HEK293T (cell line): ENCODE measurements at regions not wholly inside any gene's neighbourhood (a gene's known extent, or its start where the extent isn't known, plus 50 kb on each side); places are given as distances from the start of the nearest gene placed in this dataset.
"Not testable (repeated sequence)": the region's sequence is repeated elsewhere in the genome, so short reads cannot be mapped to it uniquely, and the experiment has no call there.

Experiments
- CTCF ChIA-PET: fragments of 350-600 bp; formaldehyde crosslinking; extraction: SDS; loops from one replicate; lab custom pipeline; 2021; ENCODE audit warnings: antibody characterized with exemption, inconsistent platforms; lab: Yijun Ruan, JAX
- POLR2A ChIA-PET: fragments of 350-600 bp; formaldehyde crosslinking; extraction: SDS; loops from one replicate; lab custom pipeline; 2020; ENCODE audit warnings: antibody characterized with exemption, inconsistent platforms; lab: Yijun Ruan, JAX
- DNase-seq: peaks from one replicate; pipeline ENCODE4 v3.0.0; 2012; ENCODE audit warnings: mixed read lengths; ENCODE audit errors: extremely low spot score
- ARNT ChIP-seq: fragments of 450-650 bp; IDR thresholded peaks from 2 replicates; pipeline ENCODE4 v1.6.1; 2017; ENCODE audit warnings: mild to moderate bottlenecking
- BHLHE40 ChIP-seq: fragments of 450-650 bp; IDR thresholded peaks from 2 replicates; pipeline ENCODE4 v1.6.1; 2016; ENCODE audit warnings: mild to moderate bottlenecking, moderate library complexity, borderline replicate concordance
- CTBP1 ChIP-seq: fragments of 450-650 bp; IDR thresholded peaks from 2 replicates; pipeline ENCODE4 v1.6.1; 2016; ENCODE audit warnings: borderline replicate concordance
- ELF4 ChIP-seq: fragments of 450-650 bp; IDR thresholded peaks from 2 replicates; pipeline ENCODE4 v1.6.1; 2017; ENCODE audit warnings: antibody characterized with exemption
- FOXA1 ChIP-seq: fragments of 450-650 bp; IDR thresholded peaks from 2 replicates; pipeline ENCODE4 v1.6.1; 2016; ENCODE audit warnings: mild to moderate bottlenecking
- FOXK2 ChIP-seq: fragments of 450-650 bp; IDR thresholded peaks from 2 replicates; pipeline ENCODE4 v1.6.1; 2016; ENCODE audit warnings: mild to moderate bottlenecking
- FOXM1 ChIP-seq: fragments of 450-650 bp; IDR thresholded peaks from 2 replicates; pipeline ENCODE4 v1.6.1; 2017; ENCODE audit warnings: mild to moderate bottlenecking, borderline replicate concordance
- HDGF ChIP-seq: fragments of 450-650 bp; IDR thresholded peaks from 2 replicates; pipeline ENCODE4 v1.6.1; 2017; ENCODE audit warnings: antibody characterized with exemption, borderline replicate concordance
- L3MBTL2 ChIP-seq: fragments of 450-650 bp; conservative IDR thresholded peaks from 2 replicates; pipeline ENCODE4 v1.6.1; 2016; ENCODE audit warnings: mild to moderate bottlenecking
- LEF1 ChIP-seq: fragments of 450-650 bp; IDR thresholded peaks from 2 replicates; pipeline ENCODE4 v1.6.1; 2017; ENCODE audit warnings: mild to moderate bottlenecking, borderline replicate concordance
- NFRKB ChIP-seq: fragments of 450-650 bp; IDR thresholded peaks from 2 replicates; pipeline ENCODE4 v1.6.1; 2016; ENCODE audit warnings: mild to moderate bottlenecking, moderate library complexity
- PKNOX1 ChIP-seq: fragments of 450-650 bp; IDR thresholded peaks from 2 replicates; pipeline ENCODE4 v1.6.1; 2016
- SP1 ChIP-seq: fragments of 450-650 bp; IDR thresholded peaks from 2 replicates; pipeline ENCODE4 v1.6.1; 2017
- SUZ12 ChIP-seq: fragments of 450-650 bp; IDR thresholded peaks from 2 replicates; pipeline ENCODE4 v1.6.1; 2016; ENCODE audit warnings: mild to moderate bottlenecking
- TARDBP ChIP-seq: fragments of 450-650 bp; IDR thresholded peaks from 2 replicates; pipeline ENCODE4 v1.6.1; 2016
- ZNF384 ChIP-seq: fragments of 450-650 bp; IDR thresholded peaks from 2 replicates; pipeline ENCODE4 v1.6.1; 2016

DNA sequence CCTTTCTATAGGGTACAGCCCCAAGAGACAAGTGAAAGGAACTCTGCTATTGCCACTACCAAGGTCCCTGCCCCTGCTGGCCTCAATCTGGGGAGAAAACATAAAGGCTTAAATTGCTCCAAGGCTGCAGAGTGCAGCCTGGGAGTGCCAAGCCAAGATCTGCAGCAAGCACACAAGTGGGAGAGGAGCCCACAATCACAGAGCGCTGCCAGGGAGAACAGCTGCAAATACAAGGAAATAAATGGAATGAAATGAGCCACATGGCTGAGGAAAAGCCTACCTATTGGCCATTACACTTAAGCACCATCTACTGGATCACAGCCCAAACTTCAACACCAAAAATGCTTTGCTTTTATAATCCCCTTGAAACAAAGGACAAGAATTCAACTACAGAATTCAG is 582.4 kb downstream of the FAM133A start:
- TF ChIP-seq NFRKB: no peak
- no peak for TF ChIP-seq LEF1
- no peak for TF ChIP-seq CTBP1
- no peak for TF ChIP-seq PKNOX1
- no peak for TF ChIP-seq SP1
- TF ChIP-seq ZNF384: no peak
- TF ChIP-seq FOXM1: no peak
- TF ChIP-seq ELF4: no peak
- no peak for TF ChIP-seq HDGF
- no peak for TF ChIP-seq L3MBTL2
- DNase-seq: no peak
- POLR2A ChIA-PET: no interaction called here
- CTCF ChIA-PET: no interaction called here

- ChIA-PET POLR2A (no interaction called here), CTCF (no interaction called here)
- DNase-seq: no peak
- TF ChIP-seq FOXA1: no peak
- no peak for TF ChIP-seq L3MBTL2
- no peak for TF ChIP-seq TARDBP
- no peak for TF ChIP-seq ELF4
- TF ChIP-seq FOXK2: no peak
- TF ChIP-seq HDGF: no peak
- TF ChIP-seq LEF1: no peak
- no peak for TF ChIP-seq SP1
Measured at GRCh38 chrX:94265323-94265722, 591.3 kb downstream of the FAM133A start.

GRCh38 chrX:94288325-94288724 is 614.3 kb downstream of the FAM133A start:
- TF ChIP-seq L3MBTL2 (no peak), FOXA1 (no peak), ZNF384 (no peak), SUZ12 (no peak), ARNT (no peak), FOXM1 (no peak), PKNOX1 (no peak), HDGF (no peak), BHLHE40 (no peak), CTBP1 (no peak), NFRKB (no peak)
- POLR2A ChIA-PET: no interaction called here
- CTCF ChIA-PET: interaction anchor here (1.0 kb wide), 1 partner anchor 33 kb away, joined by 3 read pairs; no protein-coding TSS in a partner anchor
- DNase-seq: no peak

- no peak for DNase-seq
- no peak for TF ChIP-seq FOXM1
- TF ChIP-seq TARDBP: no peak
- TF ChIP-seq ZNF384: no peak
- no peak for TF ChIP-seq SUZ12
- no peak for TF ChIP-seq LEF1
- no peak for TF ChIP-seq NFRKB
- no peak for TF ChIP-seq ARNT
- no peak for TF ChIP-seq HDGF
- TF ChIP-seq FOXA1: no peak
- TF ChIP-seq CTBP1: no peak
- TF ChIP-seq FOXK2: no peak
- no peak for TF ChIP-seq L3MBTL2
- no peak for TF ChIP-seq ELF4
- TF ChIP-seq BHLHE40: no peak
- TF ChIP-seq PKNOX1: no peak
- no peak for TF ChIP-seq SP1
- ChIA-PET POLR2A (no interaction called here), CTCF (no interaction called here)
Measured at GRCh38 chrX:94288972-94289371, 615.0 kb downstream of the FAM133A start.

- CTCF ChIA-PET: no interaction called here
- TF ChIP-seq HDGF (no peak), ARNT (no peak), LEF1 (no peak), SP1 (no peak), FOXK2 (no peak), BHLHE40 (no peak), ELF4 (no peak), FOXA1 (no peak), ZNF384 (no peak), CTBP1 (no peak), TARDBP (no peak), FOXM1 (no peak), NFRKB (no peak), SUZ12 (no peak), L3MBTL2 (no peak), PKNOX1 (no peak)
- no peak for DNase-seq
- POLR2A ChIA-PET: no interaction called here
Measured at GRCh38 chrX:94302446-94302845, 628.4 kb downstream of the FAM133A start.

- ChIA-PET POLR2A (no interaction called here), CTCF (no interaction called here)
- TF ChIP-seq FOXA1 (no peak), L3MBTL2 (no peak), NFRKB (no peak), ELF4 (no peak), HDGF (no peak), ZNF384 (no peak), LEF1 (no peak), BHLHE40 (no peak)
- no peak for DNase-seq
Measured at GRCh38 chrX:94329182-94329581, 655.2 kb downstream of the FAM133A start.

- CTCF ChIA-PET, POLR2A ChIA-PET, DNase-seq: not testable (repeated sequence)
Measured at GRCh38 chrX:94341730-94342129, 667.7 kb downstream of the FAM133A start.
